ENCODE measurements at regions not wholly inside any gene's neighbourhood (a gene's known extent, or its start where the extent isn't known, plus 50 kb on each side); places are given as distances from the start of the nearest gene placed in this dataset.

GRCh38 chr1:78758506-78758905, 108.9 kb downstream of the IFI44 start:
- ATAC-seq = no peak
- H3K9me3 Mint-ChIP-seq = peaks cover 10% of the 10 kb centered on the region
- no peak overlapping the region for H3K27ac Mint-ChIP-seq
- no peaks in the 10 kb centered on the region for H3K4me1 Mint-ChIP-seq
- no peak overlapping the region for H3K4me3 Mint-ChIP-seq
- DNase-seq = no peak
- no peaks in the 10 kb centered on the region for H3K36me3 Mint-ChIP-seq (ENCODE audit: low read depth)
- peaks cover 3% of the 10 kb centered on the region for H3K27me3 Mint-ChIP-seq

- H3K27ac Mint-ChIP-seq = no peak overlapping the region
These were observed 110.2 kb downstream of the IFI44 start for GRCh38 chr1:78759881-78760280.

GRCh38 chr1:78760858-78761257, 111.2 kb downstream of the IFI44 start:
- DNase-seq (no peak), ATAC-seq (no peak)
- Mint-ChIP-seq H3K36me3 (ENCODE audit: low read depth) (no peaks in the 10 kb centered on the region), H3K4me1 (no peaks in the 10 kb centered on the region), H3K27me3 (peaks cover 3% of the 10 kb centered on the region), H3K9me3 (peaks cover 3% of the 10 kb centered on the region), H3K27ac (no peak overlapping the region), H3K4me3 (no peak overlapping the region)

More at GRCh38 chr1:78759881-78760280, 110.2 kb downstream of the IFI44 start:
- Mint-ChIP-seq H3K27me3 (peaks cover 3% of the 10 kb centered on the region), H3K4me1 (no peaks in the 10 kb centered on the region), H3K4me3 (no peak overlapping the region), H3K36me3 (ENCODE audit: low read depth) (no peaks in the 10 kb centered on the region), H3K9me3 (peaks cover 3% of the 10 kb centered on the region)
- DNase-seq = no peak
- no peak for ATAC-seq

GRCh38 chr1:78762113-78762512, 112.5 kb downstream of the IFI44 start:
- Mint-ChIP-seq H3K9me3 (no peaks in the 10 kb centered on the region), H3K4me1 (no peaks in the 10 kb centered on the region), H3K27me3 (peaks cover 3% of the 10 kb centered on the region)

GRCh38 chr1:78765489-78765888, 115.9 kb downstream of the IFI44 start:
- no peaks in the 10 kb centered on the region for H3K4me1 Mint-ChIP-seq
- no peak for DNase-seq
- ATAC-seq = no peak
- no peak overlapping the region for H3K4me3 Mint-ChIP-seq
- no peaks in the 10 kb centered on the region for H3K9me3 Mint-ChIP-seq
- peaks cover 3% of the 10 kb centered on the region for H3K27me3 Mint-ChIP-seq
- no peak overlapping the region for H3K27ac Mint-ChIP-seq
- no peaks in the 10 kb centered on the region for H3K36me3 Mint-ChIP-seq (ENCODE audit: low read depth)

More at GRCh38 chr1:78762113-78762512, 112.5 kb downstream of the IFI44 start:
- H3K36me3 Mint-ChIP-seq (ENCODE audit: low read depth) = no peaks in the 10 kb centered on the region
- no peak overlapping the region for H3K27ac Mint-ChIP-seq
- no peak for ATAC-seq
- no peak for DNase-seq
- no peak overlapping the region for H3K4me3 Mint-ChIP-seq

- H3K4me3 Mint-ChIP-seq = no peak overlapping the region
- no peak for DNase-seq
These were observed 130.2 kb downstream of the IFI44 start for GRCh38 chr1:78779831-78780230.

GRCh38 chr1:78787544-78787943, 137.9 kb downstream of the IFI44 start:
- Mint-ChIP-seq H3K27ac (no peak overlapping the region), H3K4me1 (no peaks in the 10 kb centered on the region), H3K9me3 (no peaks in the 10 kb centered on the region), H3K27me3 (no peaks in the 10 kb centered on the region), H3K4me3 (no peak overlapping the region), H3K36me3 (ENCODE audit: low read depth) (no peaks in the 10 kb centered on the region)
- no peak for DNase-seq
- no peak for ATAC-seq

More at GRCh38 chr1:78779831-78780230, 130.2 kb downstream of the IFI44 start:
- H3K9me3 Mint-ChIP-seq = no peaks in the 10 kb centered on the region
- H3K27ac Mint-ChIP-seq = no peak overlapping the region
- H3K36me3 Mint-ChIP-seq (ENCODE audit: low read depth) = no peaks in the 10 kb centered on the region
- H3K27me3 Mint-ChIP-seq = no peaks in the 10 kb centered on the region
- ATAC-seq = no peak
- no peaks in the 10 kb centered on the region for H3K4me1 Mint-ChIP-seq

GRCh38 chr1:78790174-78790573, 140.5 kb downstream of the IFI44 start:
- no peak overlapping the region for H3K4me3 Mint-ChIP-seq
- no peaks in the 10 kb centered on the region for H3K4me1 Mint-ChIP-seq
- H3K27ac Mint-ChIP-seq = no peak overlapping the region
- no peaks in the 10 kb centered on the region for H3K9me3 Mint-ChIP-seq
- no peaks in the 10 kb centered on the region for H3K27me3 Mint-ChIP-seq
- no peak for DNase-seq
- ATAC-seq = no peak
- no peaks in the 10 kb centered on the region for H3K36me3 Mint-ChIP-seq (ENCODE audit: low read depth)

GRCh38 chr1:78792756-78793155, 143.1 kb downstream of the IFI44 start:
- no peak overlapping the region for H3K27ac Mint-ChIP-seq
- no peaks in the 10 kb centered on the region for H3K9me3 Mint-ChIP-seq
- no peaks in the 10 kb centered on the region for H3K36me3 Mint-ChIP-seq (ENCODE audit: low read depth)
- H3K27me3 Mint-ChIP-seq = no peaks in the 10 kb centered on the region
- no peak overlapping the region for H3K4me3 Mint-ChIP-seq
- no peaks in the 10 kb centered on the region for H3K4me1 Mint-ChIP-seq
- ATAC-seq (no peak), DNase-seq (no peak)

GRCh38 chr1:78797108-78797781, 147.6 kb downstream of the IFI44 start:
- Mint-ChIP-seq H3K27ac (no peak overlapping the region), H3K9me3 (no peaks in the 10 kb centered on the region), H3K36me3 (ENCODE audit: low read depth) (no peaks in the 10 kb centered on the region), H3K4me3 (no peak overlapping the region), H3K27me3 (peaks cover 2% of the 10 kb centered on the region), H3K4me1 (no peaks in the 10 kb centered on the region)
- no peak for ATAC-seq
- DNase-seq = no peak

- DNase-seq = no peak
- no peak for ATAC-seq
- H3K36me3 Mint-ChIP-seq (ENCODE audit: low read depth) = no peaks in the 10 kb centered on the region
- H3K27me3 Mint-ChIP-seq = peaks cover 2% of the 10 kb centered on the region
- H3K9me3 Mint-ChIP-seq = no peaks in the 10 kb centered on the region
- H3K27ac Mint-ChIP-seq = no peak overlapping the region
- H3K4me3 Mint-ChIP-seq = no peak overlapping the region
- H3K4me1 Mint-ChIP-seq = no peaks in the 10 kb centered on the region
These were observed 150.3 kb downstream of the IFI44 start for GRCh38 chr1:78799926-78800325.

GRCh38 chr1:78814176-78814575, 164.5 kb downstream of the IFI44 start:
- H3K4me1 Mint-ChIP-seq = no peaks in the 10 kb centered on the region
- no peaks in the 10 kb centered on the region for H3K27me3 Mint-ChIP-seq
- no peaks in the 10 kb centered on the region for H3K9me3 Mint-ChIP-seq
- DNase-seq = no peak
- H3K27ac Mint-ChIP-seq = no peak overlapping the region
- H3K36me3 Mint-ChIP-seq (ENCODE audit: low read depth) = no peaks in the 10 kb centered on the region
- no peak overlapping the region for H3K4me3 Mint-ChIP-seq
- no peak for ATAC-seq

- no peak for ATAC-seq
- no peak overlapping the region for H3K4me3 Mint-ChIP-seq
- peaks cover 1% of the 10 kb centered on the region for H3K27me3 Mint-ChIP-seq
These were observed 175.9 kb downstream of the IFI44 start for GRCh38 chr1:78825561-78825960.

GRCh38 chr1:78829644-78830043, 176.9 kb downstream of the ADGRL4 start:
- H3K4me1 Mint-ChIP-seq = no peaks in the 10 kb centered on the region
- no peak overlapping the region for H3K27ac Mint-ChIP-seq
- DNase-seq (no peak), ATAC-seq (no peak)
- no peaks in the 10 kb centered on the region for H3K9me3 Mint-ChIP-seq
- H3K27me3 Mint-ChIP-seq = no peaks in the 10 kb centered on the region
- no peaks in the 10 kb centered on the region for H3K36me3 Mint-ChIP-seq (ENCODE audit: low read depth)
- H3K4me3 Mint-ChIP-seq = no peak overlapping the region

More at GRCh38 chr1:78825561-78825960, 175.9 kb downstream of the IFI44 start:
- no peaks in the 10 kb centered on the region for H3K36me3 Mint-ChIP-seq (ENCODE audit: low read depth)
- DNase-seq = no peak
- no peaks in the 10 kb centered on the region for H3K9me3 Mint-ChIP-seq
- no peak overlapping the region for H3K27ac Mint-ChIP-seq
- H3K4me1 Mint-ChIP-seq = no peaks in the 10 kb centered on the region

- Mint-ChIP-seq H3K27ac (no peak overlapping the region), H3K27me3 (no peaks in the 10 kb centered on the region), H3K4me3 (no peak overlapping the region), H3K9me3 (no peaks in the 10 kb centered on the region), H3K4me1 (no peaks in the 10 kb centered on the region), H3K36me3 (ENCODE audit: low read depth) (no peaks in the 10 kb centered on the region)
- no peak for ATAC-seq
- no peak for DNase-seq
These were observed 176.2 kb downstream of the ADGRL4 start for GRCh38 chr1:78830321-78830720.

All from activated naive CD8-positive, alpha-beta T cell treated with anti-CD3 and anti-CD28 coated beads, Interleukin-2, amount 50 U/mL, for 24 hours (primary cell).